ENCODE measurements at regions not wholly inside any gene's neighbourhood (a gene's known extent, or its start where the extent isn't known, plus 50 kb on each side); places are given as distances from the start of the nearest gene placed in this dataset.
"Not testable (repeated sequence)": the region's sequence is repeated elsewhere in the genome, so short reads cannot be mapped to it uniquely, and the experiment has no call there.

GRCh38 chr5:115751176-115751575, 65.3 kb downstream of the CDO1 start:
- H3K27ac ChIP-seq = no peak overlapping the region
- no peaks in the 10 kb centered on the region for H3K4me1 ChIP-seq
- no peaks in the 10 kb centered on the region for H3K36me3 ChIP-seq
- H3K27me3 ChIP-seq = no peaks in the 10 kb centered on the region; the same call in 1 of the 2 replicates
- H3K9me3 ChIP-seq (replicated peaks) = no peaks in the 10 kb centered on the region
- no peak overlapping the region for H3K4me3 ChIP-seq
- DNase-seq = peak in 1 of 2 experiments; percentile 16

- Histone ChIP-seq H3K4me3 (no peak overlapping the region), H3K4me1 (no peaks in the 10 kb centered on the region), H3K27me3 (no peaks in the 10 kb centered on the region; the same call in 1 of the 2 replicates), H3K27ac (no peak overlapping the region), H3K36me3 (no peaks in the 10 kb centered on the region), H3K9me3 (replicated peaks) (no peaks in the 10 kb centered on the region)
- DNase-seq = no peak
These were observed 67.4 kb downstream of the CDO1 start for GRCh38 chr5:115749016-115749415.

- not testable (repeated sequence) for H3K4me1 ChIP-seq; DNase-seq; H3K4me3 ChIP-seq; H3K9me3 ChIP-seq (replicated peaks); H3K36me3 ChIP-seq; H3K27ac ChIP-seq; H3K27me3 ChIP-seq
These were observed 77.2 kb downstream of the CDO1 start for GRCh38 chr5:115739245-115739644.

- no peaks in the 10 kb centered on the region for H3K9me3 ChIP-seq (replicated peaks)
- H3K4me1 ChIP-seq = no peaks in the 10 kb centered on the region
- no peaks in the 10 kb centered on the region for H3K36me3 ChIP-seq
- H3K4me3 ChIP-seq = no peak overlapping the region
- no peak overlapping the region for H3K27ac ChIP-seq
- DNase-seq = no peak
- no peaks in the 10 kb centered on the region for H3K27me3 ChIP-seq
These were observed 77.6 kb downstream of the CDO1 start for GRCh38 chr5:115738830-115739229.

GRCh38 chr5:115737452-115737851, 79.0 kb downstream of the CDO1 start:
- H3K4me3 ChIP-seq = no peak overlapping the region
- no peaks in the 10 kb centered on the region for H3K9me3 ChIP-seq (replicated peaks)
- H3K27me3 ChIP-seq = no peaks in the 10 kb centered on the region
- H3K36me3 ChIP-seq = no peaks in the 10 kb centered on the region
- H3K4me1 ChIP-seq = no peaks in the 10 kb centered on the region
- DNase-seq = no peak
- H3K27ac ChIP-seq = no peak overlapping the region

GRCh38 chr5:115736690-115737005, 79.8 kb downstream of the CDO1 start:
- no peaks in the 10 kb centered on the region for H3K4me1 ChIP-seq
- H3K27ac ChIP-seq = no peak overlapping the region
- no peaks in the 10 kb centered on the region for H3K36me3 ChIP-seq
- no peaks in the 10 kb centered on the region for H3K27me3 ChIP-seq
- H3K4me3 ChIP-seq = no peak overlapping the region
- no peaks in the 10 kb centered on the region for H3K9me3 ChIP-seq (replicated peaks)
- DNase-seq = no peak

- Histone ChIP-seq H3K27ac (no peak overlapping the region), H3K4me1 (no peaks in the 10 kb centered on the region), H3K9me3 (replicated peaks) (no peaks in the 10 kb centered on the region), H3K27me3 (no peaks in the 10 kb centered on the region), H3K4me3 (no peak overlapping the region), H3K36me3 (no peaks in the 10 kb centered on the region)
- DNase-seq = no peak
These were observed 80.3 kb downstream of the CDO1 start for GRCh38 chr5:115736004-115736689.

GRCh38 chr5:115735108-115735998, 81.1 kb downstream of the CDO1 start:
- Histone ChIP-seq H3K4me3 (no peak overlapping the region), H3K4me1 (no peaks in the 10 kb centered on the region), H3K27me3 (no peaks in the 10 kb centered on the region), H3K9me3 (replicated peaks) (no peaks in the 10 kb centered on the region), H3K36me3 (no peaks in the 10 kb centered on the region), H3K27ac (no peak overlapping the region)
- DNase-seq = no peak

GRCh38 chr5:115733607-115734006, 82.9 kb downstream of the CDO1 start:
- no peak for DNase-seq
- no peak overlapping the region for H3K4me3 ChIP-seq
- no peaks in the 10 kb centered on the region for H3K9me3 ChIP-seq (replicated peaks)
- H3K27me3 ChIP-seq = no peaks in the 10 kb centered on the region
- no peaks in the 10 kb centered on the region for H3K4me1 ChIP-seq
- H3K27ac ChIP-seq = no peak overlapping the region
- H3K36me3 ChIP-seq = no peaks in the 10 kb centered on the region

GRCh38 chr5:115732026-115732425, 84.4 kb downstream of the CDO1 start:
- no peaks in the 10 kb centered on the region for H3K27me3 ChIP-seq
- H3K4me1 ChIP-seq = no peaks in the 10 kb centered on the region
- no peak overlapping the region for H3K27ac ChIP-seq
- H3K9me3 ChIP-seq (replicated peaks) = no peaks in the 10 kb centered on the region
- H3K4me3 ChIP-seq = no peak overlapping the region
- DNase-seq = no peak
- no peaks in the 10 kb centered on the region for H3K36me3 ChIP-seq

GRCh38 chr5:115725522-115725921, 90.9 kb downstream of the CDO1 start:
- Histone ChIP-seq H3K27me3 (no peaks in the 10 kb centered on the region), H3K4me3 (no peak overlapping the region), H3K4me1 (no peaks in the 10 kb centered on the region), H3K27ac (no peak overlapping the region), H3K36me3 (no peaks in the 10 kb centered on the region), H3K9me3 (replicated peaks) (no peaks in the 10 kb centered on the region)
- no peak for DNase-seq

GRCh38 chr5:115723220-115723619, 93.2 kb downstream of the CDO1 start:
- DNase-seq = no peak
- H3K27me3 ChIP-seq = no peaks in the 10 kb centered on the region

GRCh38 chr5:115720888-115721287, 95.1 kb upstream of the TMED7 start:
- DNase-seq = no peak
- Histone ChIP-seq H3K36me3 (no peaks in the 10 kb centered on the region), H3K27me3 (no peaks in the 10 kb centered on the region), H3K27ac (no peak overlapping the region), H3K9me3 (replicated peaks) (no peaks in the 10 kb centered on the region), H3K4me1 (no peaks in the 10 kb centered on the region), H3K4me3 (no peak overlapping the region)

More at GRCh38 chr5:115723220-115723619, 93.2 kb downstream of the CDO1 start:
- no peaks in the 10 kb centered on the region for H3K9me3 ChIP-seq (replicated peaks)
- no peak overlapping the region for H3K4me3 ChIP-seq
- H3K4me1 ChIP-seq = no peaks in the 10 kb centered on the region
- no peaks in the 10 kb centered on the region for H3K36me3 ChIP-seq
- no peak overlapping the region for H3K27ac ChIP-seq

GRCh38 chr5:115718927-115719326, 93.1 kb upstream of the TMED7 start:
- DNase-seq = no peak
- H3K27ac ChIP-seq = no peak overlapping the region
- H3K36me3 ChIP-seq = no peaks in the 10 kb centered on the region
- H3K9me3 ChIP-seq (replicated peaks) = no peaks in the 10 kb centered on the region
- H3K27me3 ChIP-seq = no peaks in the 10 kb centered on the region
- no peak overlapping the region for H3K4me3 ChIP-seq
- H3K4me1 ChIP-seq = no peaks in the 10 kb centered on the region

GRCh38 chr5:115713408-115713807, 87.6 kb upstream of the TMED7 start:
- Histone ChIP-seq H3K27ac (no peak overlapping the region), H3K4me1 (no peaks in the 10 kb centered on the region), H3K4me3 (no peak overlapping the region), H3K36me3 (no peaks in the 10 kb centered on the region), H3K27me3 (no peaks in the 10 kb centered on the region), H3K9me3 (replicated peaks) (no peaks in the 10 kb centered on the region)
- no peak for DNase-seq

All from SJCRH30 (cell line).